ENCODE measurements at regions not wholly inside any gene's neighbourhood (a gene's known extent, or its start where the extent isn't known, plus 50 kb on each side); places are given as distances from the start of the nearest gene placed in this dataset.

DNA sequence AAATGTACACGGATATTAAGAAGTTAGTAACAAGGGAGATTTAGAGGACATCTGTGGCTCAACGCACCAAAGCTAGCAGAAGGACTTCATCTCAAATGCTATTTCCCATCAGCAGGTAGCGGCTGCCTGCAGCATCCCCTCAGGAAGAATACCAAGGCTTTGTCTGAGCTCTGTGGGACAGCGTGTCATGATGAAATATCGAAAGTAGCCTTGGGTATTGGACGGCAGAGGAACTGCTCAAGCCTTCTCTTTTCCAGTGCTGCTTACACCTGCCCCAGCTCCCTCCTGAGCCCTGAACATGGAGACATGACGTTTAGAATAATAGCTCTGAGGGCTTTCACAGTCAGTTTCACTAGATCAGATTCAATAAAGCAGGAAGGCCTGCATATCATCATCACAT lies 241.6 kb downstream of the SUCLG1 start:
- TF ChIP-seq, protein P1, sequence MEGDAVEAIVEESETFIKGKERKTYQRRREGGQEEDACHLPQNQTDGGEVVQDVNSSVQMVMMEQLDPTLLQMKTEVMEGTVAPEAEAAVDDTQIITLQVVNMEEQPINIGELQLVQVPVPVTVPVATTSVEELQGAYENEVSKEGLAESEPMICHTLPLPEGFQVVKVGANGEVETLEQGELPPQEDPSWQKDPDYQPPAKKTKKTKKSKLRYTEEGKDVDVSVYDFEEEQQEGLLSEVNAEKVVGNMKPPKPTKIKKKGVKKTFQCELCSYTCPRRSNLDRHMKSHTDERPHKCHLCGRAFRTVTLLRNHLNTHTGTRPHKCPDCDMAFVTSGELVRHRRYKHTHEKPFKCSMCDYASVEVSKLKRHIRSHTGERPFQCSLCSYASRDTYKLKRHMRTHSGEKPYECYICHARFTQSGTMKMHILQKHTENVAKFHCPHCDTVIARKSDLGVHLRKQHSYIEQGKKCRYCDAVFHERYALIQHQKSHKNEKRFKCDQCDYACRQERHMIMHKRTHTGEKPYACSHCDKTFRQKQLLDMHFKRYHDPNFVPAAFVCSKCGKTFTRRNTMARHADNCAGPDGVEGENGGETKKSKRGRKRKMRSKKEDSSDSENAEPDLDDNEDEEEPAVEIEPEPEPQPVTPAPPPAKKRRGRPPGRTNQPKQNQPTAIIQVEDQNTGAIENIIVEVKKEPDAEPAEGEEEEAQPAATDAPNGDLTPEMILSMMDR (IDR thresholded peaks at IDR 0.05; ENCODE audit: extremely low read depth, missing control alignments), result no peak
- DNase-seq (ENCODE audit: low spot score), result no peak

- TF ChIP-seq, protein P1 (IDR thresholded peaks at IDR 0.05; ENCODE audit: extremely low read depth, missing control alignments), result no peak
- DNase-seq (ENCODE audit: low spot score), result no peak
Measured at GRCh38 chr2:84214455-84214854, 244.6 kb downstream of the SUCLG1 start.

DNA sequence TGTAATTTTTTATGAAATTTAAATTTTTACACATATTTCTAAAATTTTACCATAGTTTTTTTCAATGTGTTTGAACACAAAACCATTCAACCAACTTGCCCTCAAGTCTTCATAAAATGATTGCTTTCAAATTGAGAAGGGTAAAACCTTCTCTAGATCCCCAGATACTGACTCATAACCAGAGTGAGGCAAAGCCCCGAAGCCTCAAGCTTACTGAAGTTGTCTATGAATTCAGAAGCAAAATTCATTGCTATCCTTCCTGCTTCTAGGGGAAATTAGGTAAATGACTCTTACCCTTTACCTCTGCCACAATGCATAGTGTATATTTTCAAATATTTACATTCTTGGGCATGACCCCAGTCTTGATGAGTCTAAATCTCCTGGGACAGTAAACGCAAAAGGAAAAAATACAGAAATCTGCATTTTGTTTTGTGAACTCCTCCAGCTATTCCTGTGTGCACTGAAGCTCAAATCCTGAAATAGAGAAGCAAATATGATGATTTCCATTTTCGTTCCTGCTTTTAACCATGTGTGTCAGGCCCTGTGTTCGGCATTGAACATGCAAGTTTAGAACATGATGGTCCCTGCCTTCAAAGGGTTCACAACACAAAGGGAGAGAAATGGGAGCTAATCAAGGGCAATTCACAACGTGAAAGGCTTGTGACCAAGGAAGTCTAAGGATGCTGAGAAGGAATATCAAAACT lies 246.3 kb downstream of the SUCLG1 start:
- TF ChIP-seq, protein P1 (IDR thresholded peaks at IDR 0.05; ENCODE audit: extremely low read depth, missing control alignments), result no peak
- DNase-seq (ENCODE audit: low spot score), result peak; percentile 22

DNA sequence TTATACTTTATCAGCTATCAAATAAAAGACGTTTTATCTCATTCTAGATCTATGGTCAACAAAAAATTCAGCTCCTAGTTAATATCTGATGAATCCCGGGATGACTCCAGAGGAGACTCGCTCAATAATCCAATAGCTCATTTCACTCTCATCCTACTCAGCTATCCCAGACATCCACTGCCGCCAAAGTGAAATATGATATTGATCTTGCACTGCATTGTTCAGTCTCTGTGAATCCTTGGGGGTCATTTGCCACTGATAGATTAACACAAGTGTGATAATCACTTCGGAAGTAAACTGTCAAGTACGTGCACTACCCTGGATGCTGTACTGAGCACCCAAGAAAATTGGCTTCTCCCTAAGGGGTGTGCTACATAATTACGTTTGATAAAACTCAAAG lies 249.1 kb downstream of the SUCLG1 start:
- no peak for DNase-seq (ENCODE audit: low spot score)
- TF ChIP-seq, protein P1 (IDR thresholded peaks at IDR 0.05; ENCODE audit: extremely low read depth, missing control alignments), result no peak

DNA sequence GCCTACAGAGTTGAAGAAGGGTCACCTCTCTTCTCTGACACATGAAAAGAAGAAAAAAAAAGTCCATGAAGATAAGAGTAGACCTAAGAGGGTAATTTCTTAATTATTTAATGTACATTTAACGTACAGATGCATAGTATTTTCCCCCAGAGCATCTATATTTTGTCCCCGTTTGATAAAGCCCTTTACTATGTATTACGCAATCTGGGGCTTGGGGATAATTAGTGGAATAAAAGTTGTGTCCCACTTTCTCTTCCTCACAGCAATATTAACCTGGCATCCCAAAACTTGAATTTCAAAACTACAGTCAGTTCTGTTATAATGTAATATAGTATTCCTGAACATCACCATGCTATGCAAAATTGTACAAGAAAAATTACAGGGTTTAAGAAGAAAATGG lies 254.1 kb downstream of the SUCLG1 start:
- TF ChIP-seq, protein P1 (IDR thresholded peaks at IDR 0.05; ENCODE audit: extremely low read depth, missing control alignments), result no peak
- no peak for DNase-seq (ENCODE audit: low spot score)

DNA sequence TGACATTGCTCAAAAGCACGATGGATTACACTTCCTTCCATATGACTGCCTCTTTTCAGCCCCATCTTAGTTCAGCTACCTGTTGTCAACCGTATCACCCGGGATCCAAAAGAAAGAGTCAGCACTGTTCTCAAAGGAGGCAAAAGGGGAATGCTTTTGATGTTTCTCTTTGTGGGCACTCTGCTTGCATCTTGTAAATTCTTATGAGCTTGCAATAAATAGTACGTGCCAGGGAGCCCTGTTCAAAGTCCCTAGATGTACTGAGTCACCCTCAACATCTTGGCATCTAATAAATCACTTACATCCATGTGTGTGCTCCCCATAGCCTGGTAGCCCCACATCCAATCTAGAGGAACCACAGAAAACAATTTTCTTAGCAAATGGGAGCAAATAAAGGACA lies 256.9 kb downstream of the SUCLG1 start:
- no peak for DNase-seq (ENCODE audit: low spot score)
- TF ChIP-seq, protein P1 (IDR thresholded peaks at IDR 0.05; ENCODE audit: extremely low read depth, missing control alignments), result no peak

DNA sequence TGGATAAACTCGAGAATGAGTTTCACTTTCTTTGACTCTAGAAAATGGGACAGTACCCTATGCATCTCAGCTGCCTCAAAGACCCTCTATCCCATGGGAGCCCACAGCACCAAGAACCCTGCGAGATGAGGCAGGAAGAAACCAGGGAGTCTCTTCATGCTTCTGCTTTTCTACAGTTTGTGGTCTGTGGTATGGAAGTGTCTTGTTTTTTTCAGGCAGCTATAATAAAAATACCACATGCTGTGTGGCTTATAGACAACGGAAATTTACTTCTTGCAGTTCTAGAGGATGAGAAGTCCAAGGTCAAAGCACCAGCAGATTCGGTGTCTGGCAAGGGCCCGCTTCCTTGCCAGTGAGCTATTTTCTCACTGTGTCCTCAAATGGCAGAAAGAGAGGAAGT lies 257.9 kb downstream of the SUCLG1 start:
- TF ChIP-seq, protein P1 (IDR thresholded peaks at IDR 0.05; ENCODE audit: extremely low read depth, missing control alignments), result no peak

More for the DNA sequence above, 257.9 kb downstream of the SUCLG1 start:
- DNase-seq (ENCODE audit: low spot score), result no peak

Data from GM20000 (cell line).